ENCODE measurements at regions not wholly inside any gene's neighbourhood (a gene's known extent, or its start where the extent isn't known, plus 50 kb on each side); places are given as distances from the start of the nearest gene placed in this dataset.

DNA sequence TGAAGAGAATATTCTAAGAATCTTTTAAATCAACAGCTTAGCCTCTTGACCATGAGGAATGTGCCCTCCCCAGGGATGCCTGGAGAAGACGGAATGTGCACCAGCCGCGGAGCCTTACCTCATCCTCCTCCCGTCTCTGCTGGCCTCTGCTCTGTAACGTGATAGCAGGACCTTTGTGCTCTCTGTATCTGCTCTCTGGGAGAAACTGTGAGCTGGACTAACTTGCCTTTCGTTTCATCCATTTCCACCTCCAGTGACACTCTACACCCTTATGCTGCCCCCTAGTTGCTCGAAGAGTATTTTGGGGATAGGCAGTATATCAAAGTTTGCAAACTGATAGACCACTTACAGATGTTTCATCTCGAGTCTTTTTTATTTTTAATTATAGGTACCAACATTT lies 141.4 kb downstream of the NPR3 start:
- TF ChIP-seq, protein P1, sequence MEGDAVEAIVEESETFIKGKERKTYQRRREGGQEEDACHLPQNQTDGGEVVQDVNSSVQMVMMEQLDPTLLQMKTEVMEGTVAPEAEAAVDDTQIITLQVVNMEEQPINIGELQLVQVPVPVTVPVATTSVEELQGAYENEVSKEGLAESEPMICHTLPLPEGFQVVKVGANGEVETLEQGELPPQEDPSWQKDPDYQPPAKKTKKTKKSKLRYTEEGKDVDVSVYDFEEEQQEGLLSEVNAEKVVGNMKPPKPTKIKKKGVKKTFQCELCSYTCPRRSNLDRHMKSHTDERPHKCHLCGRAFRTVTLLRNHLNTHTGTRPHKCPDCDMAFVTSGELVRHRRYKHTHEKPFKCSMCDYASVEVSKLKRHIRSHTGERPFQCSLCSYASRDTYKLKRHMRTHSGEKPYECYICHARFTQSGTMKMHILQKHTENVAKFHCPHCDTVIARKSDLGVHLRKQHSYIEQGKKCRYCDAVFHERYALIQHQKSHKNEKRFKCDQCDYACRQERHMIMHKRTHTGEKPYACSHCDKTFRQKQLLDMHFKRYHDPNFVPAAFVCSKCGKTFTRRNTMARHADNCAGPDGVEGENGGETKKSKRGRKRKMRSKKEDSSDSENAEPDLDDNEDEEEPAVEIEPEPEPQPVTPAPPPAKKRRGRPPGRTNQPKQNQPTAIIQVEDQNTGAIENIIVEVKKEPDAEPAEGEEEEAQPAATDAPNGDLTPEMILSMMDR (IDR thresholded peaks at IDR 0.05): peak in 5 of 6 experiments; percentile 14 to 40 (median 32)
- TF ChIP-seq POLR2A (IDR thresholded peaks at IDR 0.05): no peak
- TF ChIP-seq POLR2AphosphoS5 (IDR thresholded peaks at IDR 0.05): no peak
